NCI-H1930 (cell line): ENCODE measurements at regions not wholly inside any gene's neighbourhood (a gene's known extent, or its start where the extent isn't known, plus 50 kb on each side); places are given as distances from the start of the nearest gene placed in this dataset.
A peak's percentile ranks its signal among the peaks of the same experiment; 100 is the strongest.

Experiments used
- DNase-seq, 2 experiments: peaks; one replicate each; lab custom pipeline; 2025; lab: John Stamatoyannopoulos, UW

DNA sequence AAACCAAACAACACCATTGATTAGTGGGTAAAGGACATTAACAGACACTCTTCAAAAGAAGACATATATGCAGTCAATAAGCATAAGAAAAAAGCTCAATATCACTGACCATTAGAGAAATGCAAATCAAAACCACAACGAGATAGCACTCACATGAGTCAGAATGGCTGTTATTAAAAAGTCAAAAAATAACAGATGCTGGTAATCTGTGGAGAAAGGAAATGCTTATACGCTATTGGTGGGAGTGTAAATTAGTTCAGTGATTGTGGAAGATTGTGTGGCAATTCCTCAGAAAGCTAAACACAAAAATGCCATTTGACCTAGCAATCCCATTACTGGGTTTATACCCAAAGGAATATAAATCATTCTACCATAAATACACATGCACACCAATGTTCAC, 182.6 kb downstream of the TRPC6 start:
- DNase-seq, result no peak

GRCh38 chr11:101397979-101398378, 185.8 kb downstream of the TRPC6 start:
- DNase-seq, result no peak

- DNase-seq, result no peak
Observed at GRCh38 chr11:101390539-101390938, 193.3 kb downstream of the TRPC6 start.

- DNase-seq, result no peak
Observed at GRCh38 chr11:101369835-101370234, 214.0 kb downstream of the TRPC6 start.

DNA sequence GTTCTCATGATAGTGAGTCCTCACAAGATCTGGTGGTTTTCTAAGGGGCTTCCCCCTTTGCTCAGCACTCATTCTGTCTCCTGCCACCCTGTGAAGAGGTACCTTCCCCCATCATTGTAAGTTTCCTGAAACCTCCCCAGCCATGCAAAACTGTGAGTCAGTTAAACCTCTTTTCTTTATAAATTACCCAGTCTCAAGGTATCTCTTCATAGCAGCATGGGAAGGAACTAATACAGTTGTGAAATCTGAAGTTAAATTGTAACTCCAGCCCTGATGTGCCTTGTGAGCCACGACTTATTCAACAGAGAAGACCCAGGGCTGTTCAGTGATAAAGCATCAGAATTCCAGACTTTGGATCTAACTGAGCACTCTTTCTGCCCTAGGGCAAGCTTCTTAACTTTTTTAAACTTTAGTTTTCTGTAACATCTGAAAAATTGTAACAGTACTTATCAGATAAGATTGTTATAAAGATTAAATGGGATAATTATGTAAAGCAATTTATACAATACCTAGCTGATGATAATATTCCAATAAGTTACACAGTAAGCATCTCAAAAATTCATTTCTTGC, 220.0 kb downstream of the TRPC6 start:
- no peak for DNase-seq

GRCh38 chr11:101362643-101363042, 221.2 kb downstream of the TRPC6 start:
- DNase-seq, result no peak

- no peak for DNase-seq
Observed at GRCh38 chr11:101357771-101358170, 226.0 kb downstream of the TRPC6 start.

DNA sequence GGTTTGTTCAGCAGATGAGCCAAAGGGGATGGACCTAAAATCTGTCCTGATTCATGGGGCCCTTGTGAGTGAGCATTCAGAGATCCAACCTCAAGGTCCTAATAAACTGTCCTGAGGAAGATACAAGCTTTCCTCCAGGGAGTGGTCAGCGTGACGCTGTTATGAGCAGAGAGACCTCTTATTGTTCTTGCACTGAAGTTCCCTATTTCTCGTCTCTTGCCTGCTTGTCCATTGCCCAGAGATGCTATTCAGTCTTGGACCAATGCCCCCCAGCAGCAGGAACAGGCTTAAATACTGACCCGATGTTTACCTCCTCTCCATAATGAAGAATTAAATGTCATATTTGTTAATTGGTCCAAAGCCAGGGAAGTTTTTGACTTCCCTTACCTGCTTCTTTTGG, 225.2 kb upstream of the PGR start:
- DNase-seq, result no peak

- no peak for DNase-seq
Observed at GRCh38 chr11:101348786-101349185, 219.2 kb upstream of the PGR start.

- no peak for DNase-seq
Observed at GRCh38 chr11:101346591-101346990, 217.0 kb upstream of the PGR start.

DNA sequence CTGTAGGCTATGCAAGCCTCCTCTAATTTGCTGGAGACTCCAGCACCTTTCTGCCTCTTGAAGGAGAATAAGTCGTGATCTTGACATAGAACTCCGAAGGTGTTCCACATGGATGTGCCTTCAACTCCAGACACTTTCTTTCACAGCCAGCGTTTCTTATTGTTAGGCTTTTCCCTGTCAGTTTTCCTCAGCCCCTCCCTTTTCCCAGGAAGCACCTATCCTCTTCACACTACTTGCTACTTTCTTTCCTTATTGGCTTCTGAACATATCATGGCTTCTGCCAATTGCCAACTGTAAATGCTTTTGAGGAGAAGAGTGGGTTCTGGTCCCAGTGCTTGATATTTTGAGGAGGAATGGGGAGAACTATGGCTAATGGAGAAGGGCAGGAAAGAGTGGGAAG, 216.3 kb upstream of the PGR start:
- DNase-seq, result no peak

- no peak for DNase-seq
Observed at GRCh38 chr11:101342307-101342706, 212.7 kb upstream of the PGR start.

DNA sequence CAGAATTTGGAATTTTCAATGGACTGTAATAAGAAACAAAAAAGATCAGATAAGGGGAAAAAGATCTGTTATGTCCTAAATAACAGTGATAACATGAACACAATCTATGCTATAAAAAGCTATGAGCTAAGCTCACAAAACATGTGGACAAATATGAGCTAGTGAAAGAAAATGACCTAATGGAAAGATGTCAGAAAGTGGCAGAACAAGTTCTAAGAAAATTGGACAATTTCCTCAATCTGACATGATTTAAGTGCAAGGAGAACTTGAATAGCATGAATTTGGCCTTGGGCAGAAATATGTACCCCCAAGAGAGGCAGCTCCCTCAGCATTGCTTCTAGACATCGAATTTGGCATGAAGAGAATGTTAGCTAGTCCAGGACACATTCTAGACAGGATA, 212.0 kb upstream of the PGR start:
- DNase-seq, result no peak

- DNase-seq, result peak; percentile 44 to 67
Observed at GRCh38 chr11:101336858-101337257, 207.2 kb upstream of the PGR start.

DNA sequence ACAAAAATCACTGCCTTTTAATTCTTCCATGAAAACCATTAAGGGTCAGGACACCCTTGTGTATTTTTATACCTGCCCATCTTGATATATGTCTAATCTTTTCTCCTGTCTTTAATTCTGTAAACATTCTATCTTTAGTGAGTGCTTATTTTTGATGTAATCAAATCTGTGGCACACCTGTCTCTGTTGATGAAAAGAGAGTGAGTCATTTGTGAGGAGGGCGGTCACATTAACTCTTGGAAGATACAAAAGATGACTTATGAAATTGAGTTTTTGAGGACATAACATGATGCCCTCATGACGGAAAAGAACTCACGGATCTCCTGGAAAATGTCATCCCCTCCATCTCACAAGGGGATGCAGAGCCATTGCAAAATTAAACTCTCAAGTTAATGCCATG, 206.5 kb upstream of the PGR start:
- peak in 1 of 2 experiments; percentile 49 for DNase-seq

GRCh38 chr11:101334581-101334980, 205.0 kb upstream of the PGR start:
- DNase-seq, result no peak

DNA sequence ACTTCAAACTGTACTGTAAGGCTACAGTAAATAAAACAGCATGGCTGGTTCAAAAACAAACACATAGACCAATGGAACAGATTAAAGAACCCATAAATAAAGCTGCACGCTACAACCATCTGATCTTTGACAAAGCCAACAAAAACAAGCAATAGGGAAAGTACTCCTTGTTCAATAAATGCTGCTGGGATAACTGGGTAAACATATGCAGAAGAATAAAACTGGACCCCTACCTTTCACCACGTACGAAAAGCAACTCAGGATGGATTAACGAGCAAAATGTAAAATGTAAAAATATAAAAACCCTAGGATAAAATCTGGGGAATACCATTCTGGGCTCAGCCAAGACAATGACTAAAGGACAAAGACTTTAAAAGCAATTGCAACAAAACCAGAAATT, 201.8 kb upstream of the PGR start:
- no peak for DNase-seq

GRCh38 chr11:101327908-101328307, 198.3 kb upstream of the PGR start:
- DNase-seq, result no peak

DNA sequence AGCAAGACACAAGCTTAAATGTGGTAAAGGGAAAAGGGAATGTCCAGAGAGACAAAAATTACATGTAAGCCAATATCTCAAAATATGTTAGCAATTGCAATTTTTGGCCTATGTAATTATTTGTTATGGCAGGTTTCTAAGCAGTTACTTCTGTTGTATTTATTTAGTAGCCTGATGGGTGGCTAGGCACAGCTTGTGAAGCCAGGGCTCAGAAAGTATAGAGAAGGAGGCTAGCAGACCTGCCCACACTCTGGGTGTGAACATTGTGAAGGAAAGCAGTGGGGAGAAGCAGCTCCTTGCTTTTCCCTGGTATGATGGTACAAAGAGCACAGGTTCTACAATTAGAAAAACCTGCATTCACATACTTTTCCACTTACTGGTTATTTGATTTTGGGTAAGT, 196.5 kb upstream of the PGR start:
- DNase-seq, result no peak

DNA sequence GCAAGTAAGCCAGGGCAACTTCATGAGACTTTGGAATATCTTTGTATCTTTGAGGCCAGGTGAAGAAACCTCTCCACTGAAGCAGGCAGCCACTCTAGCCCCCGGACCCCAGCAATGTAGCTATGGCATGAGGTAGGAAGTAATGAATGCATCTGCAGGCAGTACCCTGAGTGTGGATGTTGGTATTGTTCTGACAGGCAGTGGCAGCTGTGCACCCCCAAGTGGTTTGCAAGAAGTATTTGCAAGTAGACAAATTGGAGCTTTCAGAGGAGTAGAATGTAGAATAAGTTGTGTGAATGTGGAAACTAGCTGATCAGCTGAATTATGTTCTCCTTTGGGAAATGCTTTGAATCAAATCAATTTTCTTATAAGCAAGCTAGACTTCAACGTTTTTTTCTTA, 194.4 kb upstream of the PGR start:
- no peak for DNase-seq

GRCh38 chr11:101321222-101321621, 191.6 kb upstream of the PGR start:
- DNase-seq, result no peak

GRCh38 chr11:101306721-101307120, 177.1 kb upstream of the PGR start:
- DNase-seq, result no peak

DNA sequence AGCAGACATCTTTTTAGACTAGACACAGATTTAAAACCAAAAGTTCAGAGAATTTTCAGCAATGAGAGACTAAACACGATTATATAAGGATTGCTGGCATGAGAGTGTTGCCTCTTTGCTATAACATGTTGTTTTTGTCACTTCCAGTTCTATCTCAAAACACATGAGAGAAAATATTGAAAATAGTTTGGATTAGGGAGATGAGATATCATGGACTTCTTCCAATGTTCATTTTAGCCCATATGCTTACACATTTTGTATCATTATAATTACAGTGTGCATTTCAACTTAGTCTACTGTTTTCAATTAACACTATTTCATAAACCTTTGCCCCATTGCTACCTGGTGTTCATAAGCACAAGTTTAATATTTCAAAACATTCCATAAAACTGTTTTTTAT, 175.9 kb upstream of the PGR start:
- no peak for DNase-seq

DNA sequence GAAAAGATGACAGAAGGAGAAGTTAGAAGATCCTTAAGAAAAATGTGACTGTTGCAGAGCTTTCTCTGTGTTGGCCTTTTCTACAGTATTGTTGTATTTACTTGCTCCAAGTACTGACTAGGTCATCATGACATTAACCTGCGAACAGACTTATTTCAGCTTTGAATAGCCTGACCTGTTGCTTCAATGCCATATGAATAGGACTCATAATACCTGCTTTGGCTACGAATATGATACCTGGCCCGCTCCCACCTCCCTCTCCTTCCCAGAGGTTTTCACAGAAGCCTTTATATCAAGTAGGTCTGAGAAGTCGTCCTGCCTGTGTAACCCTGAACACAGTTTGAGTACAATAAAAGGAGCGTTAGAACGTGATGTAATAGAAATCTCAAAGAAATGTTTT, 169.6 kb upstream of the PGR start:
- no peak for DNase-seq

DNA sequence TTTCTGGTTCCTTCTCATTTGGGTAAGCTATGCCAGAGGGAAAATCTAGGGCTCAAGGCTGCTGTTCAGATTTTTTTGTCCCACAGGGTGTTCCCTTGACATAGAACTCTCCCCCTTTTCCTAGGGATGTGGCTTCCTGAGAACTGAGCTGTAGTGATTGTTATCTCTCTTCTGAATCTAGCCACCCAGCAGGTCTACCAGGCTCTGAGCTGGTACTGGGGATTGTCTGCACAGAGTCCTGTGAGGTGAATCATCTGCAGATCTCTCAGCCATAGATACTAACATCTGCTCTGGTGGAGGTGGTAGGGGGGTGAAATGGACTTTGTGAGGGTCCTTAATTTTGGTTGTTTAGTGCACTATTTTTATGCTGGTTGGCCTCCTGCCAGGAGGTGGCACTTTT, 167.3 kb upstream of the PGR start:
- DNase-seq, result no peak
